SK-N-SH treated with all-trans-retinoic acid at 6 μM for 48 hours (cell line): ENCODE measurements at regions not wholly inside any gene's neighbourhood (a gene's known extent, or its start where the extent isn't known, plus 50 kb on each side); places are given as distances from the start of the nearest gene placed in this dataset.

Source experiments
- ATAC-seq: fragments of 200-7000 bp; cut with Tn5 transposase; 3 replicates; pipeline ENCODE4 v1.9.1; 2020; ENCODE audit warnings: mild to moderate bottlenecking, moderate library complexity
- ARNTL ChIP-seq: fragments of 450-650 bp; formaldehyde crosslinking; IDR thresholded peaks from 2 replicates; pipeline ENCODE4 v1.5.0; 2020; ENCODE audit warnings: low read depth, mild to moderate bottlenecking, moderate library complexity, borderline replicate concordance
- BACH2 ChIP-seq: fragments of 250-450 bp; sonication (Bioruptor Pico); IDR thresholded peaks from 2 replicates; pipeline ENCODE4 v1.9.0; 2021; ENCODE audit warnings: mild to moderate bottlenecking, borderline replicate concordance
- CSDC2 ChIP-seq: fragments of 250-450 bp; sonication (Bioruptor Pico); IDR thresholded peaks from 2 replicates; pipeline ENCODE4 v1.5.0; 2020; ENCODE audit warnings: mild to moderate bottlenecking, moderate library complexity
- ESRRG ChIP-seq: fragments of 250-450 bp; sonication (Bioruptor Pico); IDR thresholded peaks from 2 replicates; pipeline ENCODE4 v1.6.1; 2021; ENCODE audit warnings: mild to moderate bottlenecking
- GLIS3 ChIP-seq: fragments of 250-450 bp; sonication (Bioruptor Pico); IDR thresholded peaks from 2 replicates; pipeline ENCODE4 v1.5.0; 2020; ENCODE audit warnings: mild to moderate bottlenecking, moderate library complexity
- ISL1 ChIP-seq: fragments of 250-450 bp; sonication (Bioruptor Pico); IDR thresholded peaks from 2 replicates; pipeline ENCODE4 v2.1.2; 2022; ENCODE audit warnings: mild to moderate bottlenecking, moderate library complexity
- OSR1 ChIP-seq: fragments of 250-450 bp; sonication (Bioruptor Pico); IDR thresholded peaks from 2 replicates; pipeline ENCODE4 v1.8.0; 2022; ENCODE audit warnings: moderate library complexity, mild to moderate bottlenecking, inconsistent platforms
- PPARA ChIP-seq: fragments of 250-450 bp; sonication (Bioruptor Pico); IDR thresholded peaks from 2 replicates; pipeline ENCODE4 v1.5.0; 2020; ENCODE audit warnings: mild to moderate bottlenecking, borderline replicate concordance
- RARB ChIP-seq: fragments of 250-450 bp; sonication (Bioruptor Pico); IDR thresholded peaks from 2 replicates; pipeline ENCODE4 v1.8.0; 2021; ENCODE audit warnings: mild to moderate bottlenecking, moderate library complexity
- SNAI2 ChIP-seq: fragments of 250-450 bp; sonication (Bioruptor Pico); IDR thresholded peaks from 2 replicates; pipeline ENCODE4 v1.5.0; 2020; ENCODE audit warnings: mild to moderate bottlenecking, moderate library complexity
- TCF4 ChIP-seq: fragments of 250-450 bp; sonication (Bioruptor Pico); IDR thresholded peaks from 2 replicates; pipeline ENCODE4 v1.8.0; 2021; ENCODE audit warnings: mild to moderate bottlenecking, moderate library complexity, borderline replicate concordance
- TOX ChIP-seq: fragments of 250-450 bp; sonication (Bioruptor Pico); IDR thresholded peaks from 2 replicates; pipeline ENCODE4 v1.8.0; 2021; ENCODE audit warnings: mild to moderate bottlenecking, moderate library complexity, borderline replicate concordance
- ZC3H10 ChIP-seq: fragments of 250-450 bp; sonication (Bioruptor Pico); IDR thresholded peaks from 2 replicates; pipeline ENCODE4 v1.5.1; 2021; ENCODE audit warnings: mild to moderate bottlenecking, moderate library complexity
- ZFP3 ChIP-seq: fragments of 250-450 bp; sonication (Bioruptor Pico); IDR thresholded peaks from 2 replicates; pipeline ENCODE4 v1.5.0; 2020; ENCODE audit warnings: mild to moderate bottlenecking, moderate library complexity
- ZFP30 ChIP-seq: fragments of 450-650 bp; formaldehyde crosslinking; IDR thresholded peaks from 2 replicates; pipeline ENCODE4 v1.5.0; 2022; ENCODE audit warnings: mild to moderate bottlenecking, moderate library complexity
- ZNF565 ChIP-seq: fragments of 450-650 bp; formaldehyde crosslinking; conservative IDR thresholded peaks from 2 replicates; pipeline ENCODE4 v1.5.0; 2020; ENCODE audit warnings: low read depth, mild to moderate bottlenecking, moderate library complexity
- ZNF70 ChIP-seq: fragments of 450-650 bp; formaldehyde crosslinking; IDR thresholded peaks from 2 replicates; pipeline ENCODE4 v1.5.0; 2020; ENCODE audit warnings: mild to moderate bottlenecking, moderate library complexity
- ZNF8 ChIP-seq: fragments of 450-650 bp; formaldehyde crosslinking; IDR thresholded peaks from 2 replicates; pipeline ENCODE4 v1.5.0; 2020; ENCODE audit warnings: mild to moderate bottlenecking, moderate library complexity
- TF ChIP-seq, protein P1 (sequence below): fragments of 250-450 bp; sonication (Bioruptor Pico); IDR thresholded peaks from 2 replicates; pipeline ENCODE4 v1.8.0; 2021; ENCODE audit warnings: low read depth, mild to moderate bottlenecking, moderate library complexity, borderline replicate concordance
- TF ChIP-seq, protein P2 (sequence below): fragments of 250-450 bp; sonication (Bioruptor Pico); IDR thresholded peaks from 2 replicates; pipeline ENCODE4 v1.8.0; 2020; ENCODE audit warnings: mild to moderate bottlenecking, moderate library complexity, borderline replicate concordance
- TF ChIP-seq, protein P3 (sequence below): fragments of 250-450 bp; sonication (Bioruptor Pico); IDR thresholded peaks from 2 replicates; pipeline ENCODE4 v1.5.0; 2020; ENCODE audit warnings: mild to moderate bottlenecking, moderate library complexity
- TF ChIP-seq, protein P4 (sequence below): fragments of 250-450 bp; sonication (Bioruptor Pico); IDR thresholded peaks from 2 replicates; pipeline ENCODE4 v1.5.1; 2020; ENCODE audit warnings: low read depth, mild to moderate bottlenecking, moderate library complexity

DNA sequence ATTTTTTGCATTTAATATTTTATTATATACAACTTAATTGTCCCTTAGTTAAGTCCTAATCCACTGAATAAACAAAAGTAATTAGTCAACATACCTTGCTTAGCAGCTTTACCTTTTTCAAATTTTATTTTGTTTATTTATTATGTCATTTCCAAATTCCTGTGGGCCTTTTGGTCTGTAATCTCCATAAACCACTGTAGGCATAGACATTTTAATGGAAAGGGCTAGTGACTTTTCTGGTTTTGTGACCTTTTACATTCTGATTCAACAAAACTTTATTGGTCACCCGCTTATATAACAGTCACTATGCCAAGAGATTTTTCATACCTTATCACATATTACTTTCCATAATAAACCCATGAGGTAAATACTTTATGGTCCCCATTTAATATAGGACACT is 181.3 kb upstream of the PRPS1L1 start:
- no peak for ATAC-seq
- TF ChIP-seq TCF4 (CRISPR knock-in tag) (no peak), ZNF8 (no peak), ZFP30 (CRISPR knock-in tag) (no peak)
- TF ChIP-seq, protein P1, sequence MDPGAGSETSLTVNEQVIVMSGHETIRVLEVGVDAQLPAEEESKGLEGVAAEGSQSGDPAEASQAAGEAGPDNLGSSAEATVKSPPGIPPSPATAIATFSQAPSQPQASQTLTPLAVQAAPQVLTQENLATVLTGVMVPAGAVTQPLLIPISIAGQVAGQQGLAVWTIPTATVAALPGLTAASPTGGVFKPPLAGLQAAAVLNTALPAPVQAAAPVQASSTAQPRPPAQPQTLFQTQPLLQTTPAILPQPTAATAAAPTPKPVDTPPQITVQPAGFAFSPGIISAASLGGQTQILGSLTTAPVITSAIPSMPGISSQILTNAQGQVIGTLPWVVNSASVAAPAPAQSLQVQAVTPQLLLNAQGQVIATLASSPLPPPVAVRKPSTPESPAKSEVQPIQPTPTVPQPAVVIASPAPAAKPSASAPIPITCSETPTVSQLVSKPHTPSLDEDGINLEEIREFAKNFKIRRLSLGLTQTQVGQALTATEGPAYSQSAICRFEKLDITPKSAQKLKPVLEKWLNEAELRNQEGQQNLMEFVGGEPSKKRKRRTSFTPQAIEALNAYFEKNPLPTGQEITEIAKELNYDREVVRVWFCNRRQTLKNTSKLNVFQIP (CRISPR knock-in tag), result no peak
- TF ChIP-seq, protein P2, sequence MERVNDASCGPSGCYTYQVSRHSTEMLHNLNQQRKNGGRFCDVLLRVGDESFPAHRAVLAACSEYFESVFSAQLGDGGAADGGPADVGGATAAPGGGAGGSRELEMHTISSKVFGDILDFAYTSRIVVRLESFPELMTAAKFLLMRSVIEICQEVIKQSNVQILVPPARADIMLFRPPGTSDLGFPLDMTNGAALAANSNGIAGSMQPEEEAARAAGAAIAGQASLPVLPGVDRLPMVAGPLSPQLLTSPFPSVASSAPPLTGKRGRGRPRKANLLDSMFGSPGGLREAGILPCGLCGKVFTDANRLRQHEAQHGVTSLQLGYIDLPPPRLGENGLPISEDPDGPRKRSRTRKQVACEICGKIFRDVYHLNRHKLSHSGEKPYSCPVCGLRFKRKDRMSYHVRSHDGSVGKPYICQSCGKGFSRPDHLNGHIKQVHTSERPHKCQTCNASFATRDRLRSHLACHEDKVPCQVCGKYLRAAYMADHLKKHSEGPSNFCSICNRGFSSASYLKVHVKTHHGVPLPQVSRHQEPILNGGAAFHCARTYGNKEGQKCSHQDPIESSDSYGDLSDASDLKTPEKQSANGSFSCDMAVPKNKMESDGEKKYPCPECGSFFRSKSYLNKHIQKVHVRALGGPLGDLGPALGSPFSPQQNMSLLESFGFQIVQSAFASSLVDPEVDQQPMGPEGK, result no peak

DNA sequence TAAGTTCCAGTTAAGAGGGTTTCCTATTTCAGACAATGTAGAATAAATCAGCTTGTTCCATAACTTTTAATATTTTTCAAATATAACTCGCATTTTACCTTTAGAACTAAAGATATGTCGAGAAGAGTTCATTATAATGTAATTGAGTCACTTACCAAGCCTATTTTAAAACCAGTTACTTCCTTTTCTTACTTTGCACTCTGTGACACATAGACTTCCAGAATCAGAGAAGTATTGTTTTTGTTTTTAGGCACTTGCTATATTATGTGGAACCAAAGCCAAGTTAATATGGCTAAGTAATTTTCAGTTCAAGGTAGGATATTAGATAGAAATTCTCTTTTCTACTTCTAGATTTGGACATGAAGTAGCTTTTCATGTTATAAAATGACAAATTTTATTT is 182.7 kb upstream of the PRPS1L1 start:
- TF ChIP-seq TOX (CRISPR knock-in tag) (no peak), ESRRG (no peak), RARB (no peak), TCF4 (CRISPR knock-in tag) (no peak), ZC3H10 (CRISPR knock-in tag) (no peak), GLIS3 (CRISPR knock-in tag) (no peak), OSR1 (CRISPR knock-in tag) (no peak), SNAI2 (CRISPR knock-in tag) (no peak)
- TF ChIP-seq, protein P3, sequence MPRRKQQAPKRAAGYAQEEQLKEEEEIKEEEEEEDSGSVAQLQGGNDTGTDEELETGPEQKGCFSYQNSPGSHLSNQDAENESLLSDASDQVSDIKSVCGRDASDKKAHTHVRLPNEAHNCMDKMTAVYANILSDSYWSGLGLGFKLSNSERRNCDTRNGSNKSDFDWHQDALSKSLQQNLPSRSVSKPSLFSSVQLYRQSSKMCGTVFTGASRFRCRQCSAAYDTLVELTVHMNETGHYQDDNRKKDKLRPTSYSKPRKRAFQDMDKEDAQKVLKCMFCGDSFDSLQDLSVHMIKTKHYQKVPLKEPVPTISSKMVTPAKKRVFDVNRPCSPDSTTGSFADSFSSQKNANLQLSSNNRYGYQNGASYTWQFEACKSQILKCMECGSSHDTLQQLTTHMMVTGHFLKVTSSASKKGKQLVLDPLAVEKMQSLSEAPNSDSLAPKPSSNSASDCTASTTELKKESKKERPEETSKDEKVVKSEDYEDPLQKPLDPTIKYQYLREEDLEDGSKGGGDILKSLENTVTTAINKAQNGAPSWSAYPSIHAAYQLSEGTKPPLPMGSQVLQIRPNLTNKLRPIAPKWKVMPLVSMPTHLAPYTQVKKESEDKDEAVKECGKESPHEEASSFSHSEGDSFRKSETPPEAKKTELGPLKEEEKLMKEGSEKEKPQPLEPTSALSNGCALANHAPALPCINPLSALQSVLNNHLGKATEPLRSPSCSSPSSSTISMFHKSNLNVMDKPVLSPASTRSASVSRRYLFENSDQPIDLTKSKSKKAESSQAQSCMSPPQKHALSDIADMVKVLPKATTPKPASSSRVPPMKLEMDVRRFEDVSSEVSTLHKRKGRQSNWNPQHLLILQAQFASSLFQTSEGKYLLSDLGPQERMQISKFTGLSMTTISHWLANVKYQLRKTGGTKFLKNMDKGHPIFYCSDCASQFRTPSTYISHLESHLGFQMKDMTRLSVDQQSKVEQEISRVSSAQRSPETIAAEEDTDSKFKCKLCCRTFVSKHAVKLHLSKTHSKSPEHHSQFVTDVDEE (CRISPR knock-in tag), result no peak
- no peak for ATAC-seq

DNA sequence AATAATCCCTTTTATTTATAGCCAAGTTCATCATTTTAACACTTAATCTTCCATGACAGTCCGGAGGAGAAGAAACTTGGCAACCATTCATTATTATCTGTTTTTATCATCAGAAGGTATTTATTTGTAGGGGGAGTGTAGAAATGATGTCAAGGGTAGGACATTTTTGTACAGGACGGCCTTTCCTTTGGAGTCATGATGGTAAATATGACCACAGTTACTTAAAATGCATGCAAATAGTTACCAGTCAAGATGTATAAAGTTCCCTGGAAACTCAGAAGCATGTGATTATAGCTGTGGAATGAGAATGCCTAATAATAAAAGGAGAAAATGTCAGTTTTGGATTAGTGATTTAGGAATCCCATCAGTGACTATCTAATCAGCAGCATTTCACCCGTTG is 183.1 kb upstream of the PRPS1L1 start:
- TF ChIP-seq ZC3H10 (CRISPR knock-in tag) (no peak), ARNTL (CRISPR knock-in tag) (no peak), TCF4 (CRISPR knock-in tag) (no peak), GLIS3 (CRISPR knock-in tag) (no peak), OSR1 (CRISPR knock-in tag) (no peak), ISL1 (CRISPR knock-in tag) (no peak)
- TF ChIP-seq, all 23 proteins: peak for 0
- no peak for ATAC-seq

DNA sequence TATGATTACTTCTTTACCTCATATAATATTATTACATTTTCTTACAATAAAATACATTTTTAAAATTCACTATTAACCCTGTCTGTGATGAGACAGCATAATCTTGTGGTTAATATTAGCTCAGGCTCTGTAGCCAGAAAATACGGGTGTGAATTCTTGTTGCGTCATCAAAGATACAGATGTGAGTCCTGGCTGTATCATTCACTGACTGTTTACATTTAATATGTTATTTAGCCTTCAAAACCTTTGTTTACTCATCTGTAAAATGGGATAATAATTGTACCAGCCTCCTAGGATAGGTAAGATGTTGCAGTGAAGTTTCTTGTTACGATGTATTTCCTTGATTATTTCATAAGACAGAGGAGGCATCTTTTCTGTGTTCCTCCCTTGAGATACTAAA is 184.7 kb upstream of the PRPS1L1 start:
- no peak for TF ChIP-seq ZFP30 (CRISPR knock-in tag)
- no peak for TF ChIP-seq RARB
- no peak for TF ChIP-seq ARNTL (CRISPR knock-in tag)
- 0 out of 2 replicates have a peak, but pooled peaks have one; percentile 16 for TF ChIP-seq BACH2
- no peak for TF ChIP-seq PPARA (CRISPR knock-in tag)
- TF ChIP-seq TOX (CRISPR knock-in tag), result no peak
- no peak for ATAC-seq

DNA sequence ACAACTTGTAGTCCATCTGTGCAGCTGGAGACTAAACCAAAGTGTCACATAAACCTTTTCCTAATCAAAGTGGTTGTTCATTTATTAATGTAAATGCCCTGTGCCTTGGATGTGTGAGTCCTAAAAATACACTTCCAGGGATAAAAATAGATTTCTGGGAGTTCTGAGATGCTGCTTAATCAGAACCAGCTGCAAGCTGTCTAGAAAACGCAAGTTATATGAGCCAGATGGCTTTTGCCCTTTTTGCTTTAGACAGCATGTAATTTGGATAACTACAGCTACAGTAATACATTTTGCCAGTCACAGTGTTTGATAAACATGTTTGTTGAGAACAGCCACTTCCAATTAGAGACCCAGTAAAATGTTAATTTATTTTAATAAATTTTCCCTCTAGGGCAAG is 185.1 kb upstream of the PRPS1L1 start:
- ATAC-seq, result peak; percentile 86
- TF ChIP-seq ZFP3 (CRISPR knock-in tag) (no peak), ISL1 (CRISPR knock-in tag) (peak; percentile 78), ZNF565 (CRISPR knock-in tag) (no peak; the same call in 1 of the 2 replicates), OSR1 (CRISPR knock-in tag) (no peak), SNAI2 (CRISPR knock-in tag) (no peak), TCF4 (CRISPR knock-in tag) (peak; percentile 99), ZNF8 (peak; percentile 38; the same call in 1 of the 2 replicates), ARNTL (CRISPR knock-in tag) (no peak), ZFP30 (CRISPR knock-in tag) (no peak), BACH2 (no peak), ZNF70 (peak; percentile 53; the same call in 1 of the 2 replicates), ZC3H10 (CRISPR knock-in tag) (no peak), CSDC2 (CRISPR knock-in tag) (no peak), GLIS3 (CRISPR knock-in tag) (no peak), TOX (CRISPR knock-in tag) (no peak; the same call in 1 of the 2 replicates), PPARA (CRISPR knock-in tag) (peak; percentile 29; the same call in 1 of the 2 replicates)
- TF ChIP-seq, protein P1 (CRISPR knock-in tag), result no peak; the same call in 1 of the 2 replicates
- TF ChIP-seq, protein P4, sequence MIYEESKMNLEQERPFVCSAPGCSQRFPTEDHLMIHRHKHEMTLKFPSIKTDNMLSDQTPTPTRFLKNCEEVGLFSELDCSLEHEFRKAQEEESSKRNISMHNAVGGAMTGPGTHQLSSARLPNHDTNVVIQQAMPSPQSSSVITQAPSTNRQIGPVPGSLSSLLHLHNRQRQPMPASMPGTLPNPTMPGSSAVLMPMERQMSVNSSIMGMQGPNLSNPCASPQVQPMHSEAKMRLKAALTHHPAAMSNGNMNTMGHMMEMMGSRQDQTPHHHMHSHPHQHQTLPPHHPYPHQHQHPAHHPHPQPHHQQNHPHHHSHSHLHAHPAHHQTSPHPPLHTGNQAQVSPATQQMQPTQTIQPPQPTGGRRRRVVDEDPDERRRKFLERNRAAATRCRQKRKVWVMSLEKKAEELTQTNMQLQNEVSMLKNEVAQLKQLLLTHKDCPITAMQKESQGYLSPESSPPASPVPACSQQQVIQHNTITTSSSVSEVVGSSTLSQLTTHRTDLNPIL (CRISPR knock-in tag), result peak; percentile 25; the same call in 1 of the 2 replicates
